ENCODE measurements at regions not wholly inside any gene's neighbourhood (a gene's known extent, or its start where the extent isn't known, plus 50 kb on each side); places are given as distances from the start of the nearest gene placed in this dataset.

GRCh38 chr3:6743067-6743720 is 117.7 kb upstream of the GRM7 start:
- intact Hi-C loops (cut with DNase I), result no loop called here
- no peak overlapping the region for H3K4me3 ChIP-seq
- no peaks in the 10 kb centered on the region for H3K27me3 ChIP-seq
- no peak for TF ChIP-seq CTCF (IDR thresholded peaks at IDR 0.05)
- TF ChIP-seq POLR2A (IDR thresholded peaks at IDR 0.05), result no peak
- H3K4me1 ChIP-seq, result no peaks in the 10 kb centered on the region
- no peaks in the 10 kb centered on the region for H3K36me3 ChIP-seq
- DNase-seq (no peak), ATAC-seq (no peak)
- peaks cover 0 to 4% (median 0%) of the 10 kb centered on the region in 12 donors for H3K9me3 ChIP-seq
- WGBS, 4 donors, result 83 to 88% (median 84%) methylated on average over 7 of the region's 7 CpGs
- no peak overlapping the region for H3K27ac ChIP-seq

DNA sequence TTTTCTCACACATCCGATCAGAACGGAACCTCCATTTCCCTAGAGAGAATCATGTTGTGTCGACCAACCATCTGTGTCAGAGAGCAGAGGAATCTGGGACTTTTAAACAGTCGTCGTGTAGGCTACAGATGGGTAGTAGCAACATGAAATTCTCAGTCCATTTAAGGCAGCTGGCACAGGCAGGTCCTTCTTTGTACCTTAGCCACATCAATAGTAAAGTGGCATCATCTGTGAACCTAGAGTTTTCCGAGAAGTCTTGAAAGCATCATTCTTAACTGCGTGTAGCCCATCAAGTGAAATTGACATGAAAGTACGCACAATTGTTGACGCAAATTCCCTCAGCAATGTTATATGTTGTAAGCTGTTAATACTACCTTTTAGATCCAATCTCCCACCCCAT is 114.5 kb upstream of the GRM7 start:
- H3K4me3 ChIP-seq, result no peak overlapping the region
- H3K9me3 ChIP-seq, result peaks cover 0 to 4% (median 0%) of the 10 kb centered on the region in 12 donors

GRCh38 chr3:6747017-6747416 is 113.9 kb upstream of the GRM7 start:
- Histone ChIP-seq H3K9me3 (peaks cover 0 to 4% (median 0%) of the 10 kb centered on the region in 12 donors), H3K4me1 (no peaks in the 10 kb centered on the region), H3K27me3 (no peaks in the 10 kb centered on the region), H3K27ac (no peak overlapping the region), H3K36me3 (no peaks in the 10 kb centered on the region), H3K4me3 (no peak overlapping the region)
- DNase-seq (no peak), ATAC-seq (no peak)
- intact Hi-C loops (cut with DNase I), result no loop called here
- WGBS, 4 donors, result 68 to 74% (median 71%) methylated on average over 4 of the region's 4 CpGs
- TF ChIP-seq CTCF (IDR thresholded peaks at IDR 0.05) (no peak), POLR2A (IDR thresholded peaks at IDR 0.05) (no peak)

More for the DNA sequence above, 114.5 kb upstream of the GRM7 start:
- 87 to 92% (median 89%) methylated on average over 9 of the region's 9 CpGs for WGBS, 4 donors
- Histone ChIP-seq H3K27ac (no peak overlapping the region), H3K27me3 (no peaks in the 10 kb centered on the region), H3K4me1 (no peaks in the 10 kb centered on the region), H3K36me3 (no peaks in the 10 kb centered on the region)
- no peak for TF ChIP-seq POLR2A (IDR thresholded peaks at IDR 0.05)
- no peak for TF ChIP-seq CTCF (IDR thresholded peaks at IDR 0.05)
- ATAC-seq (no peak), DNase-seq (no peak)
- intact Hi-C loops (cut with DNase I), result no loop called here

GRCh38 chr3:6750782-6751181 is 110.1 kb upstream of the GRM7 start:
- Histone ChIP-seq H3K4me1 (no peaks in the 10 kb centered on the region), H3K27me3 (no peaks in the 10 kb centered on the region), H3K4me3 (no peak overlapping the region), H3K27ac (no peak overlapping the region), H3K9me3 (peaks cover 0 to 11% (median 3%) of the 10 kb centered on the region in 12 donors), H3K36me3 (no peaks in the 10 kb centered on the region)
- no peak for TF ChIP-seq CTCF (IDR thresholded peaks at IDR 0.05)
- TF ChIP-seq POLR2A (IDR thresholded peaks at IDR 0.05), result no peak
- intact Hi-C loops (cut with DNase I), result no loop called here
- ATAC-seq (no peak), DNase-seq (no peak)
